ENCODE measurements at regions not wholly inside any gene's neighbourhood (a gene's known extent, or its start where the extent isn't known, plus 50 kb on each side); places are given as distances from the start of the nearest gene placed in this dataset.

DNA sequence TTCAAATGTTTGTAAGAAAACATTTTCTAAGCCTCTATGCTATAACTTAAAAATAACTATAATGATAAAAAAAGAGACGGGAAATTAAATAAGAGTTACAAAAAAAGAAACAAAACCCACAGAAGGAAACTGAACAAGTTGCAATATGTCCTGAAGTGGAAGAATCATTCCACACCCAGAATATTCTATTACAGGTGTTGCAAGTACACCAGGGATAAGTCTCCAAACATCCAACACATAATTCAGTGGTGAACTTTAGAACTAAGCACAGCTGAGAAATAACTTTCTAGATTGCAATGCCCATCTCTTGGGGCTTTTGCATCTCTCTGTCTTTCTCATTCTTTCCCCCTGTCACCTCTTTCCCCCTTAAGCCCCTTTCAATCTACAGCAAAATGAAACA, 325.2 kb downstream of the BRINP1 start:
- no peak overlapping the region for H3K4me3 ChIP-seq
- TF ChIP-seq, protein P1, sequence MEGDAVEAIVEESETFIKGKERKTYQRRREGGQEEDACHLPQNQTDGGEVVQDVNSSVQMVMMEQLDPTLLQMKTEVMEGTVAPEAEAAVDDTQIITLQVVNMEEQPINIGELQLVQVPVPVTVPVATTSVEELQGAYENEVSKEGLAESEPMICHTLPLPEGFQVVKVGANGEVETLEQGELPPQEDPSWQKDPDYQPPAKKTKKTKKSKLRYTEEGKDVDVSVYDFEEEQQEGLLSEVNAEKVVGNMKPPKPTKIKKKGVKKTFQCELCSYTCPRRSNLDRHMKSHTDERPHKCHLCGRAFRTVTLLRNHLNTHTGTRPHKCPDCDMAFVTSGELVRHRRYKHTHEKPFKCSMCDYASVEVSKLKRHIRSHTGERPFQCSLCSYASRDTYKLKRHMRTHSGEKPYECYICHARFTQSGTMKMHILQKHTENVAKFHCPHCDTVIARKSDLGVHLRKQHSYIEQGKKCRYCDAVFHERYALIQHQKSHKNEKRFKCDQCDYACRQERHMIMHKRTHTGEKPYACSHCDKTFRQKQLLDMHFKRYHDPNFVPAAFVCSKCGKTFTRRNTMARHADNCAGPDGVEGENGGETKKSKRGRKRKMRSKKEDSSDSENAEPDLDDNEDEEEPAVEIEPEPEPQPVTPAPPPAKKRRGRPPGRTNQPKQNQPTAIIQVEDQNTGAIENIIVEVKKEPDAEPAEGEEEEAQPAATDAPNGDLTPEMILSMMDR (IDR thresholded peaks at IDR 0.05; ENCODE audit: borderline replicate concordance), result no peak
- H3K36me3 ChIP-seq, result no peaks in the 10 kb centered on the region
- intact Hi-C loops (cut with micrococcal nuclease), result no loop called here
- no peaks in the 10 kb centered on the region for H3K27me3 ChIP-seq (ENCODE audit: low read depth)
- DNase-seq, result no peak
- H3K9me3 ChIP-seq (replicated peaks), result no peaks in the 10 kb centered on the region
- H3K27ac ChIP-seq (replicated peaks), result peak overlapping the region; percentile 37
- H3K4me1 ChIP-seq, result peaks cover 14% of the 10 kb centered on the region

DNA sequence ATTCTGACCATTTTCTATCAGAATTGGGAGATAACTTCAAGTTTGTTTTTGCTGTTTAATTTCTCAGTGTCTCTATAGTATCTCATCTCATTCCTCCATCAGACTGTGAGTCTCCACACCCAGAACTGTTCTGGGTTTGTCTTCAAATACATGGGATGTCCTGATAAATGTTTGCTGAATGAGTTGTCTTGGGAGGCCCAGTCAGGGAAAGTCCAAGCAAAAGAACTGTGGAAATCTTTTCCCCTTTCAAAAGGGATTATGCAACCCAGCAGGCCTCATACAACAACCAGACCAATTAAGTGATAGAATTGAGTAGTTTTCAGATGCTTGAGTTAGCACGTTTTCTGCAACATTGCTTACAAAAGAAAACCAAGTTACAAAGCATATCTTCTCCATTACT, 324.4 kb downstream of the BRINP1 start:
- intact Hi-C loops (cut with micrococcal nuclease), result no loop called here
- TF ChIP-seq, protein P1 (IDR thresholded peaks at IDR 0.05; ENCODE audit: borderline replicate concordance), result no peak

DNA sequence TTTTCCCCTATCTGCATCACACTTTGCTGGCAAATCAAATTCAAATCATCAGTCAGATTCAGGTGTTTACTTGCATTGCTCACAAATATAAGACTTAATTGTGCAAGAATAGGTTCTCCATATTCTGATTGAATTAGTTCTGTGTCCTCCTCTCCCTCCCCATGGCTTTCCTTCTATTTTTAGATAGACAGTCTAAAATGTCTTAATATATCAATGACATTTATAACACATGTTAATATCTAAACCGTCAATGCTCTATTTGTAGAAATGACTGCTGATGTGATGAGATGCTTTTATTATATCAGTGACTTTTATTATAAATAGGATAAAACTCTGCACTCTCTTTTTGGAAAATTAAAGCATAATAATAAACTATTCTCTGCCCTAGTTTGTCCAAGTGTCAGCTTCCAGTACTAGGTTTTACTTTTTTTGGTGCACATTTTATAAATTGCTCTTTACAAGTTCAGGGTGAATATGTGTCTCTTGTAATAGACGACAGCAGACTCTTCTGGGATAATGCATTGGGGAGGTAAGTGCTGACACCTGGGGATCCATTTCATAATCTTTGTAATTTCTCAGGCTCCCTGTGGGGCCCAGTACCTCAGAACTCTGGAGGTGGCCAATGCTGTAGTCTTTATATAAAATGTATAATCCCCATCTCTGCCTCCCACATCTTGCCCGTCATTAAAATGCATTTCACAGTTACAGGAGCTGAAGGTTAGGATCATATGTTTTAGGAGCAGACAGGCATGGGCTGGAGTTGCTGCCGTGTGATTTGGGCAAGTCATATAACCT, 321.5 kb downstream of the BRINP1 start:
- Histone ChIP-seq H3K27me3 (ENCODE audit: low read depth) (no peaks in the 10 kb centered on the region), H3K4me3 (no peak overlapping the region), H3K27ac (replicated peaks) (no peak overlapping the region), H3K4me1 (peaks cover 17% of the 10 kb centered on the region), H3K36me3 (no peaks in the 10 kb centered on the region), H3K9me3 (replicated peaks) (no peaks in the 10 kb centered on the region)
- TF ChIP-seq, protein P1 (IDR thresholded peaks at IDR 0.05; ENCODE audit: borderline replicate concordance), result no peak
- DNase-seq, result no peak
- intact Hi-C loops (cut with micrococcal nuclease), result no loop called here

More for the DNA sequence above, 324.4 kb downstream of the BRINP1 start:
- DNase-seq, result no peak
- Histone ChIP-seq H3K4me3 (no peak overlapping the region), H3K27ac (replicated peaks) (peak overlapping the region; percentile 37), H3K36me3 (no peaks in the 10 kb centered on the region), H3K9me3 (replicated peaks) (no peaks in the 10 kb centered on the region), H3K4me1 (peaks cover 14% of the 10 kb centered on the region), H3K27me3 (ENCODE audit: low read depth) (no peaks in the 10 kb centered on the region)

DNA sequence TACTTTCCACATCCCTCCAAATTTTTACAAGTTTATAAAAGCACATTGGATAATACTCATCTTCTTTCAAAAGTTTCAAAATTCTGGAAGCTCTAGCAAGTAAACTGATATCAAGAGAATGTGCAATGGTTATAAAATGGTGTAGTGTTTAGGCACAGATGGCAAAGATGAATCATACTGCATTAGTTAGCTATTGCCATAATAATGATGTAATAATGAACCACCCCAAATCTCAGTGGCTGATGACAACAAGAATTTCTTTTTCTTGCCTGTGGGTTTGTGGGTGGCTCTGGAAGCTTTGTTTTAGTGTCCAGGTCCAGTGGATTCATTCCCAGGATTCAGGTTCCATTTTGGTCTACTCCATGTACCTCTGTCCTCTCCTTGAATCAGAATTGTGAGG, 319.0 kb downstream of the BRINP1 start:
- Histone ChIP-seq H3K9me3 (replicated peaks) (no peaks in the 10 kb centered on the region), H3K36me3 (no peaks in the 10 kb centered on the region), H3K4me3 (no peak overlapping the region), H3K4me1 (peaks cover 40% of the 10 kb centered on the region), H3K27me3 (ENCODE audit: low read depth) (no peaks in the 10 kb centered on the region), H3K27ac (replicated peaks) (no peak overlapping the region)
- TF ChIP-seq, protein P1 (IDR thresholded peaks at IDR 0.05; ENCODE audit: borderline replicate concordance), result no peak
- intact Hi-C loops (cut with micrococcal nuclease), result no loop called here
- DNase-seq, result no peak

DNA sequence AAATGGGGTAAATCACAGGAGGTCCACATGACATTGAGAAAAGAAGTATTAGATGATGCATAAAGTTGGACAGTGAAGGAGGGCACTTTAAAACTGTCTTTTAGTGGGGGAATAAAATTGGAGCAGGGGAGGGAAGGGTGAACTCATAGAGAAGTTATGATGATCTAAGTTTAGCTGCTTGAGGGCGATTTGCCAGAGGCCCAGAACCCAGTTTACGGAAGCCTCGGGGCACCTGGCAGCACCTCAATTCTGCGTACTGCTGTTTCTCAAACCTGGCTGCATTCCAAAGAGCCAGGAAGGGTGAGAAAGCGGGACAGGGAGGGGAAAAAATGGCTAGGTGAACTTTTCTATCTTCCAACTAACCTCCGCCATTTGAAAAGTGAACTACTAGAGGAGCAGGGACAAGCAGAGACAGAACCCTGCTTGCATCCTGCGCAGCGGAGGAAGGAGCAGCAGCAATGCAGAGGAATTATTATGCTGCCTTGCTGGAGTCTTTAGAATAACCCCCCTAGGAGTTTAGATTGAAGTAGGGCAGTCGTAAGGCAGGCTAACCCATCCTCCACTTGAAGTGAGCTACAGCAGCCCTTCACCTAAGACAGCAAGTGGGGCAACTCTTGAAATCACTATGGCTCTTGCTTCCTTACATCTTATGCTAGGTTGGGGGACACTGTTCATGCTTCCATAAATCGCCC, 316.8 kb downstream of the BRINP1 start:
- intact Hi-C loops (cut with micrococcal nuclease), result no loop called here
- DNase-seq, result peak; percentile 57

More for the DNA sequence above, 316.8 kb downstream of the BRINP1 start:
- Histone ChIP-seq H3K4me3 (peak overlapping the region; percentile 47), H3K36me3 (no peaks in the 10 kb centered on the region), H3K9me3 (replicated peaks) (no peaks in the 10 kb centered on the region), H3K27ac (replicated peaks) (peak overlapping the region; percentile 85), H3K27me3 (ENCODE audit: low read depth) (no peaks in the 10 kb centered on the region), H3K4me1 (peaks cover 32% of the 10 kb centered on the region)
- TF ChIP-seq, protein P1 (IDR thresholded peaks at IDR 0.05; ENCODE audit: borderline replicate concordance), result no peak

Data from left ventricle myocardium inferior (tissue), 1 donor.